ENCODE measurements at regions not wholly inside any gene's neighbourhood (a gene's known extent, or its start where the extent isn't known, plus 50 kb on each side); places are given as distances from the start of the nearest gene placed in this dataset.
"Not testable (repeated sequence)": the region's sequence is repeated elsewhere in the genome, so short reads cannot be mapped to it uniquely, and the experiment has no call there.

- not testable (repeated sequence) for TF ChIP-seq POLR2A (IDR thresholded peaks at IDR 0.05; ENCODE audit: low read length); CTCF (IDR thresholded peaks at IDR 0.05); KDM1A (IDR thresholded peaks at IDR 0.05; ENCODE audit: low read depth); ESRRA (IDR thresholded peaks at IDR 0.05; ENCODE audit: borderline replicate concordance, low read length); HMGXB4 (CRISPR knock-in tag; IDR thresholded peaks at IDR 0.05; ENCODE audit: borderline replicate concordance); RFX5 (IDR thresholded peaks at IDR 0.05); CEBPB (IDR thresholded peaks at IDR 0.05); TFCP2L1 (CRISPR knock-in tag; IDR thresholded peaks at IDR 0.05)
Observed at GRCh38 chr16:16488919-16489318, 110.0 kb downstream of the NPIPA7 start.
